Mucosa of descending colon (tissue), 3 donors: ENCODE measurements at regions not wholly inside any gene's neighbourhood (a gene's known extent, or its start where the extent isn't known, plus 50 kb on each side); places are given as distances from the start of the nearest gene placed in this dataset.

Experiments used
- ATAC-seq: fragments of 200-7000 bp; cut with Tn5 transposase; one replicate; pipeline ENCODE4 v1.9.1; 2020; ENCODE audit warnings: mild to moderate bottlenecking, moderate library complexity
- DNase-seq, 3 donors: peaks; one replicate each; pipeline ENCODE4 v3.0.0-alpha.2; 2020
- H3K36me3 ChIP-seq: fragments of 200-600 bp; one replicate; pipeline ENCODE4 v1.8.0; 2021; ENCODE audit warnings: low read depth, mild to moderate bottlenecking
- H3K4me1 ChIP-seq: fragments of 200-600 bp; one replicate; pipeline ENCODE4 v1.8.0; 2021; ENCODE audit warnings: low read depth, mild to moderate bottlenecking
- H3K4me3 ChIP-seq: fragments of 200-600 bp; one replicate; pipeline ENCODE4 v1.8.0; 2021; ENCODE audit warnings: mild to moderate bottlenecking
- H3K9me3 ChIP-seq: fragments of 200-600 bp; one replicate; pipeline ENCODE4 v1.8.0; 2021; ENCODE audit warnings: mild to moderate bottlenecking
- intact Hi-C, 2 donors: fragments of 100-400 bp; cut with DNase I in 1 of 2; cut with micrococcal nuclease in 1 of 2; formaldehyde crosslinking; loops; one replicate each; pipeline versions ENCODE4 v1.11.0 to v1.11.1; 2022; cut with DNase I, micrococcal nuclease
- TF ChIP-seq, protein P1 (sequence below): fragments of 200-600 bp; IDR thresholded peaks from one replicate; pipeline ENCODE4 v1.8.0; 2022; ENCODE audit warnings: antibody characterized with exemption, mild to moderate bottlenecking
- donor health status: DM: no; HTN: no; CAD: no; lungs with moderate emphysema.
- donor health status: DM: no; HTN: no; CAD: no.
- donor health status: DM: no; HTN: yes; CAD: no.

GRCh38 chr5:107208867-107209266 is 461.9 kb downstream of the EFNA5 start:
- Histone ChIP-seq H3K4me3 (no peak overlapping the region), H3K36me3 (no peaks in the 10 kb centered on the region), H3K9me3 (no peaks in the 10 kb centered on the region), H3K4me1 (no peaks in the 10 kb centered on the region)
- DNase-seq: no peak
- no peak for ATAC-seq
- TF ChIP-seq, protein P1, sequence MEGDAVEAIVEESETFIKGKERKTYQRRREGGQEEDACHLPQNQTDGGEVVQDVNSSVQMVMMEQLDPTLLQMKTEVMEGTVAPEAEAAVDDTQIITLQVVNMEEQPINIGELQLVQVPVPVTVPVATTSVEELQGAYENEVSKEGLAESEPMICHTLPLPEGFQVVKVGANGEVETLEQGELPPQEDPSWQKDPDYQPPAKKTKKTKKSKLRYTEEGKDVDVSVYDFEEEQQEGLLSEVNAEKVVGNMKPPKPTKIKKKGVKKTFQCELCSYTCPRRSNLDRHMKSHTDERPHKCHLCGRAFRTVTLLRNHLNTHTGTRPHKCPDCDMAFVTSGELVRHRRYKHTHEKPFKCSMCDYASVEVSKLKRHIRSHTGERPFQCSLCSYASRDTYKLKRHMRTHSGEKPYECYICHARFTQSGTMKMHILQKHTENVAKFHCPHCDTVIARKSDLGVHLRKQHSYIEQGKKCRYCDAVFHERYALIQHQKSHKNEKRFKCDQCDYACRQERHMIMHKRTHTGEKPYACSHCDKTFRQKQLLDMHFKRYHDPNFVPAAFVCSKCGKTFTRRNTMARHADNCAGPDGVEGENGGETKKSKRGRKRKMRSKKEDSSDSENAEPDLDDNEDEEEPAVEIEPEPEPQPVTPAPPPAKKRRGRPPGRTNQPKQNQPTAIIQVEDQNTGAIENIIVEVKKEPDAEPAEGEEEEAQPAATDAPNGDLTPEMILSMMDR: no peak
- intact Hi-C loops: no loop called here

GRCh38 chr5:107204413-107204812 is 466.3 kb downstream of the EFNA5 start:
- Histone ChIP-seq H3K36me3 (no peaks in the 10 kb centered on the region), H3K4me3 (no peak overlapping the region), H3K9me3 (no peaks in the 10 kb centered on the region), H3K4me1 (no peaks in the 10 kb centered on the region)
- DNase-seq (no peak), ATAC-seq (no peak)
- TF ChIP-seq, protein P1: no peak
- intact Hi-C loops: no loop called here

GRCh38 chr5:107203243-107203642 is 467.5 kb downstream of the EFNA5 start:
- no peak for DNase-seq
- no peaks in the 10 kb centered on the region for H3K9me3 ChIP-seq
- H3K4me1 ChIP-seq: no peaks in the 10 kb centered on the region
- TF ChIP-seq, protein P1: no peak
- ATAC-seq: no peak
- H3K36me3 ChIP-seq: no peaks in the 10 kb centered on the region
- intact Hi-C loops: no loop called here
- H3K4me3 ChIP-seq: no peak overlapping the region

- no peak for ATAC-seq
- H3K36me3 ChIP-seq: no peaks in the 10 kb centered on the region
- intact Hi-C loops: no loop called here
- no peak overlapping the region for H3K4me3 ChIP-seq
- H3K9me3 ChIP-seq: no peaks in the 10 kb centered on the region
- DNase-seq: no peak
- TF ChIP-seq, protein P1: no peak
- H3K4me1 ChIP-seq: no peaks in the 10 kb centered on the region
These were observed 471.0 kb downstream of the EFNA5 start for GRCh38 chr5:107199756-107200155.

- intact Hi-C loops: no loop called here
- ATAC-seq (no peak), DNase-seq (no peak)
- H3K9me3 ChIP-seq: no peaks in the 10 kb centered on the region
- TF ChIP-seq, protein P1: no peak
- H3K4me1 ChIP-seq: no peaks in the 10 kb centered on the region
- H3K36me3 ChIP-seq: no peaks in the 10 kb centered on the region
- H3K4me3 ChIP-seq: no peak overlapping the region
These were observed 474.2 kb downstream of the EFNA5 start for GRCh38 chr5:107196500-107197059.

DNA sequence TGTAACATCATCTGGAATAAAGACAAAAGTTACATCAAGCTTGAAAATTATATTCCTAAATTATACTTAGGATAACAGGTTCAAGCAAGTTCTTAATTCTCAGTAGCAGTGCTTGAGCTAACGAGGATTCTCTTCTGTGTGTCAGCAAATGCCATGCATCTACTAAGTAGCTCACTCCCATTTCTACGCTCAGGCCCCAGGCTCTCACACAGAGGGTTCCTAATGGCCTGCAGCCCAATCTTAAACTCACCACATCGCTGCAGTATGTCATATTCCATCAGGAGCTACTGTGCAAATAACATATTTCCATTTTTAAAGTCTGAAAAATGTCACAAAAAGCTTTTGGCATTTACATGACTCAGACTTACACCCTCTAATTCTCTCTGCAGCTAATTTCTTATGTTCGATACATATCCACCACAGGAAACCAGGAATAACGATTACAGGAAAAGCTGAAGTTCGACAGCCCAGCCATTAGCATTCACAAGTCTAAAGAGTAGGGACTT is 474.8 kb downstream of the EFNA5 start:
- ATAC-seq: no peak

More for the DNA sequence above, 474.8 kb downstream of the EFNA5 start:
- no peak for DNase-seq
- Histone ChIP-seq H3K9me3 (no peaks in the 10 kb centered on the region), H3K36me3 (no peaks in the 10 kb centered on the region), H3K4me3 (no peak overlapping the region), H3K4me1 (no peaks in the 10 kb centered on the region)
- intact Hi-C loops: no loop called here
- TF ChIP-seq, protein P1: no peak
